ENCODE measurements at regions not wholly inside any gene's neighbourhood (a gene's known extent, or its start where the extent isn't known, plus 50 kb on each side); places are given as distances from the start of the nearest gene placed in this dataset.

DNA sequence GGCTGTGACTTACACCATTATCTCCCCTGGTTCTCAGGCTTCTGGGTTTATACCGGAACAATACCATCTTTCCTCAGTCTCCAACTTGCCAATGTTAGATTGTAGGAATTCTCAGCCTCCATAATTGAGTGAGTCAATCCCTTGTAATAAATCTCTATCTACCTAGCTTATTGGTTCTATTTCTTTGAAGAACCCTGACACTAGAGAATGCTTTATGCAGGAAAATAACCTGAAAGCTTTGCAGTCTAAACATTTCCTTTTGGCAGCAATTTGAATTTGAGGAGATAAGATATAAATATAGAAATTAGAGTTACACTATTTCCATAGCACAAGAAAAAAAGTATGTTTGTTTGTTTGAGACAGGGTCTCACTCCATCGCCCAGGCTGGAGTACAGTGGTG lies 278.1 kb upstream of the CDH18 start:
- no peak for DNase-seq

DNA sequence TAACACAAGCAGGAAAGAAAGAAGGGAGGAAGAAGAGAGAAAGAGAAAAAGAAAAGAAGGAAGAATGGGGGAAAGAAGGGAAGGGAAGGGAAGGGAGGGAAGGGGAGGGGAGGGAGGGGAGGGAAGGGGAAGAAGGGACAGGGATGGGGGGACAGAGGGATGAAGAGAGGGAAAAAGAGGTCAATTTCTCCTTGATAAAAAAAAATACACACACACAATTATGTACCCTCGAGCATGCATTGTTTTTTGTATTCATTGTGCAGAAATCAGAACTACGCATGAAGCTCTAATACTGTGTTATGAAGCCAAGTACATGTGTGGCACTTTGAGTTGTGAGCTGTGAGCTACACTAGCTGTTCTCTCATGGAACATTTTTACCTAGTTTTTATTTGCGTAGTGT lies 274.9 kb upstream of the CDH18 start:
- no peak for DNase-seq

DNA sequence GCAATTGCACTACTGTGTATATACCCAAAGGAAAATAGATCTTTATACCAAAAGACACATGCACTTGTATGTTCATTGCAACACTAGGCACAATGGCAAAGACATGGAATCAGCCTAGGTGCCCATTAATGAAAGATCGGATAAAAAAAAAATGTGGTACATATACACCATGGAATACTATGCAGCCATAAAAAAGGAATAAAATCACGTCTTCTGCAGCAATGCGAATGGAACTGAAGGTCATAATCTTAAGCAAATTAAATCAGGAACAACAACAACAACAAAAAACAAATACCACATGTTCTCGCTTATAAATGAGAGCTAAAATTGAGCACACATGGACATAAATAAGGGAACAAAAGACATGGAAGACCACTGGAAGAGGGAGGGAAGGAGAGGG lies 266.7 kb upstream of the CDH18 start:
- no peak for DNase-seq

DNA sequence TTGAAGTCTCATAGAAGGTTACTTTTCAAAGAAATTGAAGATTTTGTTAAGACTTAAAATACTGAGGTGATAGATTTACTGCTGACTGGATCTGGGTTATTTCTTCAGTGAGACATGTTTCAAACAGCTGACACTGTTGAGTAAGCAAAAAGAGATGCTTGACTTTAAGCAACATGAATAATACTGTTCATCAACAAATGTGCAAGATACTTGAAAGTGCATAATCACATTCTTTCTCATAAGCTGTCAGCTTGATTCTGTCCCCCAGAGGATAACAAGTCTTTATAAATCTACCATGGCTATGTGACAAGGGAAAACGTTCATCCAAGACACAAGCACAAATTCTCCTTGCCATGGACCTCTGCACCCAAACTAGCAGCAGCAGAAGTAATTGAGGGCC lies 260.1 kb upstream of the CDH18 start:
- DNase-seq, result no peak

DNA sequence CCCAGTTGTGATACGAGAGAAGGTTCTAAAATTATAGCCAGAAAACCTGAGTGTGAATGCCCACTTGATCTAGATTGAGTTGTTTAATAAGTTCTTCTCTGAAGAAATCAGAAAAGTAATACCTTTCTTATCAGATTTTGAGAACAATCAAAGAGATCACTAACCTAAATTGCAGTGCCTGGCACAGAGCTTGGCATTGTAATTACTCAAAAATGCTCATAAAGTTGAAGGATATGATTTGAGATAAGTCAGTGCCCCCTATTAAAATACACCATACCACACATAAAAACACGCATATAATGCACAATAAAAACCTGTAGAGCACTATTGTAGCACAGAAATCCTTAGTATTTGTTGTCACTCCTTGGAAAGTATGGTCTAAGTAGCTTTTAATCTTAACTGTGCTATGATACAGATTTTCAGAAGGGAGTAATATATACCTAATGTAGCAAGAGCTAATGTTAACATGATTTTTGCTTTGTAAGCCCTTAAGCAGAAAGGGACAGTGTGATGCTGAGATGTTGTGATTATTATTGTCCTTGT lies 257.5 kb upstream of the CDH18 start:
- DNase-seq, result no peak

DNA sequence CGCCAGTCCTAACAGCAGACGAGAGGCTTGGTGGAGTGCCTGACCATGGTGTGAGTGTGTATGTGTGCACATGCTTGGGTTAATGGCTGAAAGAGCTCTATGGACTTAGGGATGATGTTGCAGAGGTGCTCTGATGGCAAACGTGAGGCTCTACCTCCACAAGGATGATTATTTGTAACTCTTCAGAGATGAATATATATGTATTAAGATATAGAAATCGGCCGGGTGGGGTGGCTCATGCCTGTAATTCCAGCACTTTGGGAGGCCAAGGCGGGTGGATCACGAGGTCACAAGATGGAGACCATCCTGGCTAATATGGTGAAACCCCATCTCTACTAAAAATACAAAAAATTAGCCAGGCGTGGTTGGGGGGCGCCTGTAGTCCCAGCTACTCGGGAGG lies 253.4 kb upstream of the CDH18 start:
- DNase-seq, result no peak

DNA sequence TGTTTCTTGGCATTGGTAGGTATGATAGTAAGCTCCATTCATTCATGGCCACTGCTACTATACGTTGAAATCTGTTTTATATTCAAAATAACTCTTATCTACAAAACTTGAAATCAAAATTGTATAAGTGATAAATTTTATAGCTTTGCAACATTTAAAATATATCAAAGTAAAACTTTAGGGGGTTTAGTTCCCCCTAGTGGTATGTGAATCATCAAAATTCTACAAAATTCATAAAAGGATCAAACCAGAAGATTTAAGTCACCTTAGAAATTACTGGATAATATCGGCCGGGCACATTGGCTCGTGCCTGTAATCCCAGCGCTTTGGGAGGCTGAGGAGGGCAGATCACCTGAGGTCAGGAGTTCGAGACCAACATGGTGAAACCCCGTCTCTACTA lies 243.0 kb upstream of the CDH18 start:
- DNase-seq, result no peak

DNA sequence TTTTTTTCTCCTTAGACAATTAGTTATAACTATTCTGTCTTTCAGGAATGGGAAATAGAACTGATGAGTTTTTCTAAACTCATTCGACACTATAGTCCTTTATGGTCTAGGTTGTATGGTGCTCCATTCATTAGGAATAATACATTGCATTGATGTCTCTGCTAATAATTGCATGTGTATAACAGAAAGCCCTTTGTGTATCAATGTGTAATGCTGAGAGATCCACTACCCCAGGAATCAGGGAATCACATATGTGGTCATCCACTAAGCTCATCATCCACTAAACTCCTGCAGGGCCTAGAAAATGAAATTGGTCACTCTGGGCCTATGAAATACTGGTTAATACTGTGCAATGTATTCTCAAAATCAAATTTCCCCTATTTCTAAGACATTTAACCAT lies 242.0 kb upstream of the CDH18 start:
- no peak for DNase-seq

DNA sequence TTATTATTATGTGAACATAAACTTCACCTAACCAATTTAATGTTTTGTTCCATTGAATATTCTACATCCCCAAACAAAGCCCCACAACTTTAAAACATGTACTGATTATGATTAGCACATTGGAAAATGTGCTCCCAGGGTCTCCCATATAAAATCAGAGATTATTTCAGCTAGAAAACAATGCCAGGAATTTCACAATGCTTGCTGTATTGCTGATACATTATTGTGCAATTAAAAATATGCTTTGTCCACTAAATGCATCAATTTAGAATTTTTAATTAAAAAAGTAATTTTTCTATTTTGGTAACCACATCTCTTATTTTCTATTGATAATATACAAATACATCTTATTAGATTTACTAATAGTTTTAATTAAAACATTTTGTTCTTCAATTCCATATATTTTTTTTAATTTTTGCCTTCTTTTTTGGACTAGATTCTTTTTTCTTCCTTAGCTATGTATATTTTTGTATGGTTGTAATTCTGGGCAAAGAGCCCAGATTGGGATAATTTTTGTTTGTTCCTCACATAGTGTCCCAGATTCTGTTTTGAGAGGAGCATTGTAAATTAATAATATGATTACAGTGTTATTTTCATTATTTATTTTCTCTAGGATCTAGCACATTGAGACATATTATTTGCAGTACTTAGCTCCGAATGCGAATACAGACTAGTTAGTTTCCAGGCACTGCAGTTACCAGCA lies 241.5 kb upstream of the CDH18 start:
- no peak for DNase-seq

DNA sequence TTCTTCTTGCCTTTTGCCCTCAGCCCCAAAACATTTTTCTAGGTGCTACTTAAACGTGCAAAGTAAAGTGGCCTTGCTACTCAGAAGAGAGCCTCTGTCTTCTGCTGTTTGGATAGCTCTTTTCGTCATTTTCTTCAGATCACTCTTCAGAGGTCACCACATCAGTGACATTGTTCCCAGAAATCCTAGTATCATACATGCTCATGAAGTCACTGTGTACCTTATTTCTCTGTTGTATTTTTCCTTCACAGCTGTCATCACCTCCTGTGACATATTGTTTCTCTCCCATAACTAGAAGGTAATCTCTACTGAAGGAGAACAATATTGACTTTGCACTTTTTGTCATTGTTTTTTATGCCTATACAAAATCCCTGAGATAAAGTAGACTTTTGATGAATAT lies 237.0 kb upstream of the CDH18 start:
- DNase-seq, result no peak

DNA sequence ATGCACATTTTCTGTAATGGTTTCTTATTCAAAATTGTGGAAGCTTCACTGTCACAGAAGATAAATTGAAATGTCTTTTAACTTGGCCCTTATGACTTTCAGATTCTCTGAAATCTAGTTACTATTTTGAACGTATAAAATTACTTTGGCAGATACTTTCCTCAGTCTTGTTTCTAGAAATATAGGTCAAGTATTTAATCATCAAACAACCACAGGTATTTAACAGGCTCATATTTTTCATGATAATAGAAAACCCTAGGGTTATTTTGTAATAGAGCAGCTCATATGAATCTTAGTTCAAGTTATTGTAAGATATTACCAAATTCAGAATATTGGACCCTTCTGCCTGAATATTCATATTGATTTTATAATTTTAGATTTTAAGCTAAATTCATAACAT lies 236.0 kb upstream of the CDH18 start:
- no peak for DNase-seq

DNA sequence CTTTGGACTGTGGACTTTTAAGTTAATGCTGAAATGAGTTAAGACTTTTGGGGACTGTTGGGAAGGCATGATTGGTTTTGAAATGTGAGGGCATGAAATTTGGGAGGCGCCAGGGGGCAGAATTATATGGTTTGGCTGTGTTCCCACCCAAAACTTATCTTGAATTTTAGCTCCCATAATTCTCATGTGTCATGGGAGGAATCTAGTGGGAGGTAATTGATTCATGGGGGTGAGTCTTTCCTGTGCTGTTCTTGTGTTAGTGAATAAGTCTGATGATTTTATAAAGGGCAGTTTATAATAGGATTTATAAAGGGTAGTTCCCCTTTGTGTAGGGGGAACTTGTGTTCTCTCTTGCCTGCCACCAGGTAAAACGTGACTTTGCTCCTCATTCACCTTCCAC lies 235.5 kb upstream of the CDH18 start:
- DNase-seq, result no peak

DNA sequence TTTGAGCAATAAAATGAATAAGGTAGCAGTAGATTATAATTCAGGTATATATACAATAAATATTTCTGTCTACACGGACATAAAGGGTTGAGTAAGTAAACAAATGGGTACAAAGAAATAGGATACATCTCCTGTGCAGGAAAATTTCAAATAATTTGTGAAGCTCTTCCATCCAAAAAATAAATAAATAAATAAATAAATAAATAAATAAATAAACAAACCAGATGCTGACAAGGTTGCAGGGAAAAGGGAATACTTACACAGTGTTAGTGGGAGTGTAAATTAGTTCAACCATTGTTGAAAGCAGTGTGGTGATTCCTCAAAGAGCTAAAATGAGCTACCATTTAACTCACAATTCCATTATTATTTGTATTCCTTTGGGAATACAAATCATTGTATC lies 227.3 kb upstream of the CDH18 start:
- DNase-seq, result no peak

DNA sequence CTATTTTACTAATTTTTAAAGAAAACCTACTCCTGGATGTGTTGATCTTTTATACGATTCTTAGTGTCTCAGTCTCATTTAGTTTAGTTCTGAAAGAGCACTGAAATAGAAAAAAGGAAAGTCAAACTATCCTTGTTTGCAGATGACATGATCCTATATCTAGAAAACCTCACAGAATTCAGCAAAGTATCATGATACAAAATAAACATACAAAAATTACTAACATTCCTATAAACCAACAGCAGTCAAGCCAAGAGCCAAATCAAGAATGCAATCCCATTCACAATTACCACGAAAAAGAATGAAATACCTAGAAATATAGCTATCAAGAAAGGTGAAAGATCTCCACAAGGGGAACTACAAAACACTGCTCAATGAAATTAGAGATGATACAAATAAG lies 225.8 kb upstream of the CDH18 start:
- DNase-seq, result no peak

DNA sequence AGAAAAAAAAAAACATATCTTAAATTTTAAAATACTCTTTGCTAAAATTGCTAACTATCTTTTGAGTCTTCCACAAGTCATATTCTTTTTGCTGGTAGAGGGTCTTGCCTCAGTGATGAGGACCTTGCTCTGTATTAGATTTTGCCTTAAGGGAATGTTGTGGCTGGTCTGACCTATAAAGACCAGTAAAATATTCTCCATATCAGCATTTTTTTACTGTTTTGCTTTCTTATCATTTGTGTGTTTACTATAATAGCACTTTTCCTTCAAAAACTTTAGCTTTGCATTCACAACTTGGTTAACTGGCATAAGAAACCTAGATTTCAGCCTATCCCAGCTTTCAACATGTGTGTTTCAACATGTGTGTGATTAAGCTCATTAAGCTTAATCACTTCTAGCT lies 224.7 kb upstream of the CDH18 start:
- no peak for DNase-seq

DNA sequence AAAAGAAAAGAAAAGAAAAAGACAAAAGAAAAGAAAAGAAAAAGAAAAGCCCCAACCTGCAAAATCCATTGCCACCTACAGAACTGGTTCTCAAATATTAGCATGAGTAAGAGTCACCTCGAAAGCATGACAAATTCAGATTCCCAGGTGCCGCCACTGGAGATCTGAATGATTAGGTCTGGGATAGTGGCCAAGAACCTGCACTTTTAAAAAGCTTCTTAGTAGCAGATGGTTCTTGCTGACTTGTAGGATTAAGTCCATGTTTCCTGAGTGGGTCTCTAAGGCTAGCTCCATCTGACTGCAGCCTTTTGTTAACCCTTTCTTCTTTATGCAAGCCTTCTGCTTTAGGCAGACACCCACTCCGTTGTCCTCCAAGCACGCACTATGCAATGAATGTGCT lies 178.5 kb upstream of the CDH18 start:
- no peak for DNase-seq

DNA sequence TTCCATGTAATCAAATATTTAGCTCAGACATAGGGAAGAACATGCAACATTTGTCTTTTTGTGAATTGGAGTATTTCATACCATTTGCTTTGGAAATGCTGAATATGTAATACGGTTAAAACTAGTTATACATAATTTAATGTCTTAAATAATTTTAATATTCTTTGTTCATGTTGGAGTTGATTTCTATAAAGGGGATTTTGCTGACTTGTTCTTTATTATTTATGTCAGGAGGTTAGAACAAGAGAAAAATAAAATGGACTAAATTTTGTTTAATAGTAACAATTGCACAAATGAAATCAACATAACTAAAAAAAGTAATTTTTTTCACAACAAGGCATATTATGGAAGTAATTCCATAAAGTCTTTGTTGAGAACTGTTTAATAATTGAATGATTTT lies 170.0 kb upstream of the CDH18 start:
- no peak for DNase-seq

DNA sequence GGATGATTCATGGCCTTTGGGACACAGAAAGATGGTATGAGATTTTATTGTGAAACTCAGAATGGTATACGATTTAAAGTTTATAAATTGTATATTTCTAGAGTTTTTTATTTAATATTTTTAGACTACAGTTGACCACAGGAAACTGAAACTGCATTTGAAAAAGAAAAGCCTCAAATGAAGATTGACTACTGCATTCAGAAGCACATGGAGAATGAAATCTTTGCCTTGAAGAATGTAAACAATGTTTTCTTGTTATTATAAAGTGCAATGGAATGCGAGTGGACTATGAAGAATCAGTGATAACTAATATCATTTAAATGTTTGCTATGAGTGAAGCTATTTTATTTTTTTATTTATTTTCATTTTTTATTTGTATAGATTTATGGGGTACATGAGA lies 169.1 kb upstream of the CDH18 start:
- no peak for DNase-seq

DNA sequence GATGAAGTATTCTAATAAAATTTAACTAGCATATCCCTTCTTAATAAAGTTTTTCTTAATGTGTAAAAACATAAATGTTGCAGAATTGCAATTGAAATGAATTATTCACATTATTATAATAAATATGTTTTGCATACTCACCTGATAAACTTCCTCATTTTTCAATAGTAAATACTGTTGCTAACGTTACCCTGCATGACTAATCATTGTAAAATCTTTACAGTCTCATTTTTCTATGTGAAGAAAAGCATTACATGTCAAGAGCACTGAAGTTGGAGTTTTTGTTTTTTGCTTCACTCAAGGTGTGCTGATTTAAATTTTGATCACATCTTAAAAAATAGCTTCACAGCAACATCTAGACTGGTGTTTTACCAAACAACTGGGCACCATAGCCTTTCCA lies 157.2 kb upstream of the CDH18 start:
- no peak for DNase-seq

DNA sequence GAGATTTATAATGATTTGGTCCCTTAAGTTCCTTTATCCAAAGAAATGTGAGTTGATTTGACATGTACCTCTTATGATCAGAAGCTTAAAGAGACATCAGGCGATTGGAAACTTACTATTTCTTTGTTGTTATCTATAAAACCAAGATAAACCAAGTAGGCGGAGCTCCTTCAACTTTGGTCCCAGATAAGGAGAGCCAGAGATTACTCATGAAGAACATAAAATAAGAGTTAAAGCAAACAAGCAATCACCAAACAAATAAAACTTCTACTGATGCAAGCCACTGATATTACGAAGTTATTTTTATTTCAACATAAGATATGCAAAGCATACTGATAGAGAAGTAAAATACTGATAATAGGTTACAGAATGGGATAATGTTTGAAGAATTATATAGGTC lies 141.5 kb upstream of the CDH18 start:
- no peak for DNase-seq

DNA sequence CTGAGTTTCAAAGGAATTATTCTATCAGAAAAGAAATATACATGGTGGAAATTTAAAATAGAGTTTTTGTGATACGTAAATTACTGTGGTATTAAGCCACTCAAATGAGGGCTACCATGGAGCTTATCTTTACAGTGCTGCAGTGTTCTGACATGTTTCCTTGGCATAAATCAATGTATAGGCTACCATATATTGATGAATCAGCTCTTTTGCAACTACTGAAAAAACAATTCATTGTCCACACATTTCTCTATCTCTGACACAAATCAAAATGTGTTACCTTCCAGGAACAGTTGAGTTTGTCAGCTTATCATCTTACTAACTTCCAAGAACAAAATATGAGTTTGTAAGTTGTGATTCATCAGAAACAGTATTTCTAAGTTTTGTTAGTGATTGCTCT lies 140.3 kb upstream of the CDH18 start:
- no peak for DNase-seq

DNA sequence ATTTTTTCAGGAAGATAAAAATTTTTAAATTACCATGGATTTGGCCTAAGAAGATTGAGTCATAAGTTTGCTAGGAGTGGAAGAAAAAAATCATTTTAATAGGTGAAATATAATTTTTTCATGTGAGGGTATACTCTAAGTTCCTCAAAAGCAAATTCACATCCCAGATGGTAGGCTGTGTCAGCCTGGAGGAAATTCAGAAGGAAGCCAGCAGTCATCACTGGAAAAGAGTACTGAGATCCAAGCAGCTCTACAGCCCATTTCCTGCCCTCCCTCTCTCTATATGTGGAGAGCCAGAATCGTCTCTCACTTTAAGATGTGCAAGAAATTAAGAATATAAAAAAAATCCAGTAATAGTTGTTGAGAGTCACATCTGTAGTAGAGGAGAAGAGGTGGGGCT lies 126.5 kb upstream of the CDH18 start:
- no peak for DNase-seq

DNA sequence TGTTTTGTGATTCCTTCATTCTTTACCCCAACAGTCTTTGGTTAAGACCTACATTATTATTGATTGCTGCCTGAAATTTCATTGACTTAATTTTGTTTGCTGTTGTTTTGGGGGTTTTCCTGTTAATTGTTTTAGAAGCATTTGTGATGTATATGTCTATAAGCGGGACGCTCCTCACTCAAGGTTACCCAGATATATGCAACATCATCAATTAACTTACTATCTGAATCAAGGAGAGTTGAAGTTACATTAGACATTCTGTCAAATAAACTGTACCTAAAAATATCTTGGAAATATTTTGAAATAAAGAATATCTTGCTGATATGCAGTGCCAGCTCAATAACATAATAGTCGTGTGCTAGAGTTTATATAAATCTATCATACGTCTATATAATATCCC lies 125.9 kb upstream of the CDH18 start:
- DNase-seq, result no peak

DNA sequence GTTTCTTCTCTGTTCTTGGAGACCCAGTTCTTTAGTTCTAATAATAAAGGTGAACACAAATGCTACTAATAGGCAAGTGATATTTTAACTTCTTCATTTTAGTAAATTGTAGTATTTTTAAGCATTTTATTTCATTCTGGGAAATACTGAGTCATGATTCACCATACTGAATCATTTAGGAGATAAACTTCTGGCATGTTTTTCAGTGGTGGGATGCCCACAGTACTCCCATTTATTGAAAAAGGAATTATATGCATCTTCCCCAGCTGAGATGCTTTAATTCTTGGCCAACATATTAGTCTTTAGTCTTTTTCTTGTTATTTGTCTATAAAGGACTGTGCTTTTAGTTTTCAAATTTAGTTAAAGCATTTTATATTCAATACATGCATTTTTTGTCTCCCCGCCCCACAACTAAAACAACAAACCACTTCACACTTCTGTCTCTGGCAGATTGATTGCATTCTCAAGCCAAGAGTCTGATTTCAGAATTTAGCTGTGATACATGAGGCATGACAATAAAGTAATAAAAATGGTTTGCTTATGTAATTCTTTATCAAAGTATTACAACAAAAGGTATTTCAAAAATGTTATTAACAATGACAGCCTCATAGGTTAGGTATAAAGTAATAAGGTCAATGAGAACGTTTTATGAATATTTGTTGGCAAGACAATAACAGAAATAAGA lies 125.2 kb upstream of the CDH18 start:
- no peak for DNase-seq

DNA sequence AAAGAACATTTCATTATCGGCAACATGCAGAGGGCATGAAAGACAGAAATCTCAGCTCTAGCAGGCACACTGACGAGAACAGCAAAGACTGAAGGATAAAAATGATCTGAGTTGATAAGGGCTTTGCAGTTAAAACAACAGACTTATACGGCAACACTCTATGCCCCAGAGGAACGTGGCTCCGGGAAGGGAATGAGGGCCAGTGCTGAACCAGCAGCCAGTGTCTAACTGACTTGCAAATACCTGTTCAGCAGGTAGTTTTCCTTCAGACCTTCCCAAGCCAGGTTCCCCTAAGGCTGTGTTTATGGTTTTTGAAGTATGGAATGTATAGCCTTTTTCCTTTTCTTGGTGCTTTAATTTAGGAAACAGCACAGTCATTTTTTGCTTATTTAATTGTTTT lies 121.3 kb upstream of the CDH18 start:
- DNase-seq, result no peak

All from NCI-H526 (cell line).